ENCODE measurements at regions not wholly inside any gene's neighbourhood (a gene's known extent, or its start where the extent isn't known, plus 50 kb on each side); places are given as distances from the start of the nearest gene placed in this dataset.

DNA sequence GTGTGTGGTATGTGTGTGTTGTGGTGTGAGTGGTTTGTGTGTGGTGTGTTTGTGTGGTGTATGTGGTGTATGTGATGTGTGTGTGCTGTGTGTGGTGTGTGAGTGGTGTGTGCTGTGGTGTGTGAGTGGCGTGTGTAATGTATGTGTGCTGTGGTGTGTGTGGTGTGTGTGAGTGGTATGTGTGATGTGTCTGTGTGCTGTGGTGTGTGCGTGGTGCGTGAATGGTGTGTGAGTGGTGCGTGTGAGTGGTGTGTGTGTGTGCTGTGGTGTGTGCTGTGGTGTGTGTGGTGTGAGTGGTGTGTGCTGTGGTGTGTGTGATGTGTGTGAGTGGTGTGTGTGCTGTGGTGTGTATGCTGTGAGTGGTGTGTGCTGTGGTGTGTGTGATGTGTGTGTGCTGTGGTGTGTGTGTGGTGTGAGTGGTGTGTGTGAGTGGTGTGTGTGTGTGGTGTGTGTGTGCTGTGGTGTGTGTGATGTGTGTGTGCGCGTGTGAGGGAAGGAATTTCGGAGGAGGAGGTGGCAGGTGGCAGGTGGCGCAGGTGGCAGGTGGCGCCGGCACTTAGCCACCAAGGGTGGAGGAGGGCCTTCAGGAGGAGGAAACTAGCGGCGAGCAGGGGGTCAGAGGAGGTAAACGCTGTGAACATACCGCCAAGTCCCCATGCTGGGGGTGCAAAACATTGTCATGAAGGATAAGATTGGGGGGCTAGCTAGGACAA lies 191.8 kb downstream of the MELK start:
- DNase-seq: no peak

DNA sequence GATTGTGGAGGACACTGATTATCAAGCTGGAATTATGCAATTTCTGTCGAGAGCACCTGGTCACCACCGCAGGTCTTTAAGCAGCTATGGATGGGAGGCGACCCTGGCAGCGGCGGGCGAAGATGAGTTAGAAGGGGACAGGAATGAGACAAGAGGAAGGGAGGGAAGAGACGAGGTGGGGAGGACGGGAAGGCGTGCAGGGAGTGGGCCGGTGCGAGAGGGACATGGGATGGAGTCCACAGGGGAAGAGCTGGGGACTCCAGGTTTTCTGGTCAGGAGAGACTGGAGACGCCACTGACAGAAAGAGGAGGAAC lies 192.3 kb downstream of the MELK start:
- DNase-seq: no peak

GRCh38 chr9:36765468-36766341 lies 193.0 kb downstream of the MELK start:
- peak; percentile 82 for DNase-seq

DNA sequence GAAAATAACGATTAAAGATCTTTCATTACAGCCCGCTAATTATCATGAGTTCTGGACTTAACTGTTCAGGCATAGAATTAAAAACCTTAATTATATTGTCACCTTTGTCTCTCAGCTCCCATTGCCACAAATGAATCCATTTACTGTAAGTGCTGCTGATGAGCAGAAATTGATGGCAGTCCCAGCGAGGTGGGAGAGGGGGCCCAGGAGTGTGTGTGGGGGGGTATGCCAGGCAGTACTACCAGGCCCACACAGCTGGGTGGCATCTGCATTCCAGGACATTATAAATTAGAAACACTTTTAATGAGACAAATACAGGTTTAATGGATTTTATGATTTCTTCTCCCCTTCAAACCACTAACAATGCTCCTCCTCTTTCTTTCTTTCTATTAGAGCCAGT lies 196.0 kb downstream of the MELK start:
- DNase-seq: no peak

- no peak for DNase-seq
These were observed 197.3 kb downstream of the MELK start for GRCh38 chr9:36770025-36770424.

GRCh38 chr9:36772449-36773403 lies 200.0 kb downstream of the MELK start:
- DNase-seq: no peak

DNA sequence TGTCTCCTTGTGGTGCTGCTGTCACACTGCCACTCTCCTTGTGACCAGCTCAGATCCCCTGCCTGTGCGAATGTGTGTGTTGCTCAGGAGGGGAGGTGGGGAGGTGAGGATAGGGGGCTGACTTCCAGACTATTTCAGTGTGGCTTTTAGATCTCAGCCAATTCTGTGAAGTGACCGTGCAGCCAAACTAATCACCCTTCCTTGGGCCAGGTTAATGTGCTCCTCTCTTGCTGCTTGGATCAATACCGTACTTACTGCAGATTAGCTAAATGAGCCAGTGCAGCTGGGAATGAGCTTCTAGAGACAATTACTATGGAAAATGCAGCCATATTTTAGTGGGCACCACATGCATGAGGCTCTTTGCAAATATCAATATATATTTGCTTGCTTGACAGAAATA lies 206.0 kb downstream of the MELK start:
- DNase-seq: no peak

DNA sequence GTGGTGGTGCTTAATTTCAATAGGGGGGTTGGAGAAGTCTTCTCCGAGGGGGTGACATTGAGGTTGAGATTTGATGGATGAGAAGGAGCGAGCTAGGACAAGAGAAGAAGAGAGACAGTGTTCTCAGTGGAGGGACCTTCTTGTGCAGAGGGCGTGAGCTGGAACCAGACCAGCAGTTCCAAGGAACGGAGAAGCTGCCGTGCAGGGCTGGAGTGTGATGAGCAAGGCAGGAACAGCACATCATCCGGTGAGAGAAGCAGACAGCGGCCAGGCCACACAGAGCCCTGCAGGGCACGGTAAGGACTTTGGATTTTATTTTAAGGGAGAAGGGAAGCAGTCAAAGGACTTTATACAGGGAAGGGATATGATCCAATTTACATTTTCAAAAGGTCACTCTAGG lies 206.9 kb downstream of the MELK start:
- no peak for DNase-seq

GRCh38 chr9:36780186-36780585 lies 207.5 kb downstream of the MELK start:
- no peak for DNase-seq

GRCh38 chr9:36781533-36781932 lies 208.8 kb downstream of the MELK start:
- no peak for DNase-seq

Data from effector CD4-positive, alpha-beta T cell (primary cell).